OCI-LY7 (cell line): ENCODE measurements at regions not wholly inside any gene's neighbourhood (a gene's known extent, or its start where the extent isn't known, plus 50 kb on each side); places are given as distances from the start of the nearest gene placed in this dataset.
A peak's percentile ranks its signal among the peaks of the same experiment; 100 is the strongest.
"Not testable (repeated sequence)": the region's sequence is repeated elsewhere in the genome, so short reads cannot be mapped to it uniquely, and the experiment has no call there.

Experiments
- BruUV-seq: library from RNA; stranded (reverse); fragments of 400-500 nt; replicated peaks from 2 replicates; lab custom pipeline; 2021; lab: Mats Ljungman, UMichigan
- CTCF ChIA-PET: fragments of 300-600 bp; sonication (Branson Sonifier 250); formaldehyde crosslinking; loops from one replicate; lab custom pipeline; 2022; ENCODE audit warnings: antibody characterized with exemption; ENCODE audit not compliant: unreplicated experiment; lab: Charles Lee
- POLR2A ChIA-PET: fragments of 300-600 bp; sonication (Branson Sonifier 250); formaldehyde crosslinking; loops from one replicate; lab custom pipeline; 2022; ENCODE audit warnings: antibody characterized with exemption; lab: Charles Lee
- DNase-seq: peaks from one replicate; pipeline ENCODE4 v3.0.0-alpha.2; 2015; ENCODE audit warnings: low spot score
- H2AFZ ChIP-seq: fragments of 200-600 bp; sonication (generic), shearing (Covaris generic); 2 replicates; pipeline ENCODE4 v1.6.1; 2014; ENCODE audit warnings: mild to moderate bottlenecking, antibody characterized with exemption, low read length, moderate library complexity
- H3K27ac ChIP-seq: fragments of 200-600 bp; sonication (generic); 2 replicates; pipeline ENCODE4 v1.5.1; 2014; ENCODE audit warnings: mixed run types, low read depth, mild to moderate bottlenecking, moderate library complexity, low read length, inconsistent platforms; ENCODE audit not compliant: poor library complexity, severe bottlenecking
- H3K36me3 ChIP-seq: fragments of 200-600 bp; sonication (generic); 2 replicates; pipeline ENCODE4 v1.6.1; 2014; ENCODE audit warnings: mild to moderate bottlenecking, antibody characterized with exemption, low read length, moderate library complexity, mixed read lengths; ENCODE audit not compliant: insufficient read depth
- H3K4me1 ChIP-seq: fragments of 200-600 bp; sonication (generic); 2 replicates; pipeline ENCODE4 v1.5.1; 2014; ENCODE audit warnings: mild to moderate bottlenecking, low read length; ENCODE audit not compliant: insufficient read depth, poor library complexity, severe bottlenecking
- H3K4me2 ChIP-seq: fragments of 200-600 bp; sonication (generic); 2 replicates; pipeline ENCODE4 v1.6.1; 2014; ENCODE audit warnings: mild to moderate bottlenecking, low read length
- H3K4me3 ChIP-seq: fragments of 200-600 bp; sonication (generic); 2 replicates; pipeline ENCODE4 v1.5.1; 2014; ENCODE audit warnings: mild to moderate bottlenecking, low read depth, low read length; ENCODE audit not compliant: poor library complexity, severe bottlenecking
- H3K79me2 ChIP-seq: fragments of 200-600 bp; sonication (generic); 2 replicates; pipeline ENCODE4 v1.6.1; 2016; ENCODE audit warnings: low read depth, mild to moderate bottlenecking, low read length, moderate library complexity, mixed read lengths; ENCODE audit not compliant: insufficient read depth
- H3K9me2 ChIP-seq: fragments of 200-600 bp; sonication (generic); 2 replicates; pipeline ENCODE4 v1.6.1; 2016; ENCODE audit warnings: mild to moderate bottlenecking, low read length, mixed read lengths; ENCODE audit not compliant: insufficient read depth
- H3K9me3 ChIP-seq: fragments of 200-600 bp; sonication (generic); 2 replicates; pipeline ENCODE4 v1.6.1; 2014; ENCODE audit warnings: mild to moderate bottlenecking, mixed run types, low read length, mixed read lengths
- H4K20me1 ChIP-seq: fragments of 200-600 bp; sonication (generic); 2 replicates; pipeline ENCODE4 v1.6.1; 2014; ENCODE audit warnings: mild to moderate bottlenecking, antibody characterized with exemption, low read length, moderate library complexity, mixed read lengths; ENCODE audit not compliant: insufficient read depth
- EZH2phosphoT487 ChIP-seq: fragments of 200-600 bp; sonication (generic); IDR thresholded peaks from 2 replicates; pipeline ENCODE4 v1.6.1; 2018; ENCODE audit warnings: low read depth, borderline replicate concordance, mild to moderate bottlenecking, mixed run types, antibody characterized with exemption, low read length, moderate library complexity, mixed read lengths
- intact Hi-C: fragments of 100-400 bp; cut with micrococcal nuclease; formaldehyde crosslinking; loops from one replicate; pipeline ENCODE4 v1.10.0; 2022; ENCODE audit not compliant: unreplicated experiment
- TF ChIP-seq, protein P1 (sequence below): fragments of 200-600 bp; sonication (generic); conservative IDR thresholded peaks from 2 replicates; pipeline ENCODE4 v1.5.1; 2014; ENCODE audit warnings: mild to moderate bottlenecking, antibody characterized with exemption, low read length, moderate library complexity, mixed read lengths

DNA sequence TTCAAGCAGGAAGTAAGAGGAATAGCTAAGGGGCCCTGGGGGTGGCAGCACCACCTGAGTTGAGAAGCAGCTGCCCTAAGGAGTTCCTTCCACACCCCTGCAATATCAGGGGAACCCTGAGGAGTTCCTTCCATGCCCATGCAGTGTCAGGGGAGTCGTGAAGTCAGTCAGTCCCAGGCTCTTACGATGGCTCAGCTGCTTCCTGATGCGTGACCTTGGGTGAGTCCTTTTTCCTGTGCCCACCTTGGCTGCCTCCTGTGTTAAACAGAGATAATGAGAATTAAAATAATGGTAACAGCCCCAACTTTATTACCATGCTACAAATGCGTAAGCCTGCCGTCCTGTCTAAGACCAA is 181.1 kb downstream of the MIAT start:
- intact Hi-C loops: no loop called here
- Histone ChIP-seq H2AFZ (no peak overlapping the region), H3K4me3 (no peak overlapping the region), H3K79me2 (no peaks in the 10 kb centered on the region), H3K9me2 (no peaks in the 10 kb centered on the region), H4K20me1 (no peaks in the 10 kb centered on the region), H3K9me3 (no peaks in the 10 kb centered on the region), H3K4me1 (no peaks in the 10 kb centered on the region), H3K4me2 (no peak overlapping the region), H3K27ac (no peak overlapping the region), H3K36me3 (no peaks in the 10 kb centered on the region)
- CTCF ChIA-PET: no interaction called here
- no peak for DNase-seq
- POLR2A ChIA-PET: no interaction called here
- BruUV-seq: no TSS peak
- TF ChIP-seq, protein P1, sequence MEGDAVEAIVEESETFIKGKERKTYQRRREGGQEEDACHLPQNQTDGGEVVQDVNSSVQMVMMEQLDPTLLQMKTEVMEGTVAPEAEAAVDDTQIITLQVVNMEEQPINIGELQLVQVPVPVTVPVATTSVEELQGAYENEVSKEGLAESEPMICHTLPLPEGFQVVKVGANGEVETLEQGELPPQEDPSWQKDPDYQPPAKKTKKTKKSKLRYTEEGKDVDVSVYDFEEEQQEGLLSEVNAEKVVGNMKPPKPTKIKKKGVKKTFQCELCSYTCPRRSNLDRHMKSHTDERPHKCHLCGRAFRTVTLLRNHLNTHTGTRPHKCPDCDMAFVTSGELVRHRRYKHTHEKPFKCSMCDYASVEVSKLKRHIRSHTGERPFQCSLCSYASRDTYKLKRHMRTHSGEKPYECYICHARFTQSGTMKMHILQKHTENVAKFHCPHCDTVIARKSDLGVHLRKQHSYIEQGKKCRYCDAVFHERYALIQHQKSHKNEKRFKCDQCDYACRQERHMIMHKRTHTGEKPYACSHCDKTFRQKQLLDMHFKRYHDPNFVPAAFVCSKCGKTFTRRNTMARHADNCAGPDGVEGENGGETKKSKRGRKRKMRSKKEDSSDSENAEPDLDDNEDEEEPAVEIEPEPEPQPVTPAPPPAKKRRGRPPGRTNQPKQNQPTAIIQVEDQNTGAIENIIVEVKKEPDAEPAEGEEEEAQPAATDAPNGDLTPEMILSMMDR: 0 out of 2 replicates have a peak, but pooled peaks have one; percentile 13
- no peak for TF ChIP-seq EZH2phosphoT487

DNA sequence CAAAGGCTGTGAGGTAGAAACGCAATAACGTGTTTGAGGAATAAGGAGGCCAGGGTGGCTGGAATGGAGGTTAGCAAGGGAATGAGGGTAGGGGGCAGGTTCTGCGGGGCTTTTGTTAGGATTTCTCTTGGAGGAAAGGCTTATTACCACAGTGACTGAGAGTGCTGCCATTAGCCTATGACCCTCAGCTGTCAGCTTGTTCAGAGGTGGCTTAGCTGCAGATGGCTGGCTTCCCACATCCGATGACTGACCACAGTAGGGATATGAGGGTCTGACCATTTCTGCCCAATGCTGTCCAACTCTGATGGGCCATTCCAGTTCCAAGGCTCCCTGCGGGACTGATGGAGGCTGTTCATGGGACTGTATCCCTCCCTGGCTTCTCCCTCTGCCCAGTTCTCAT is 181.8 kb downstream of the MIAT start:
- ChIA-PET CTCF (no interaction called here), POLR2A (no interaction called here)
- Histone ChIP-seq H3K36me3 (no peaks in the 10 kb centered on the region), H3K9me3 (no peaks in the 10 kb centered on the region), H3K4me2 (no peak overlapping the region), H2AFZ (no peak overlapping the region), H3K27ac (no peak overlapping the region), H3K79me2 (no peaks in the 10 kb centered on the region), H3K4me1 (no peaks in the 10 kb centered on the region), H3K9me2 (no peaks in the 10 kb centered on the region), H3K4me3 (no peak overlapping the region), H4K20me1 (no peaks in the 10 kb centered on the region)
- no TSS peak for BruUV-seq
- intact Hi-C loops: no loop called here
- DNase-seq: no peak
- no peak for TF ChIP-seq EZH2phosphoT487
- TF ChIP-seq, protein P1: no peak

DNA sequence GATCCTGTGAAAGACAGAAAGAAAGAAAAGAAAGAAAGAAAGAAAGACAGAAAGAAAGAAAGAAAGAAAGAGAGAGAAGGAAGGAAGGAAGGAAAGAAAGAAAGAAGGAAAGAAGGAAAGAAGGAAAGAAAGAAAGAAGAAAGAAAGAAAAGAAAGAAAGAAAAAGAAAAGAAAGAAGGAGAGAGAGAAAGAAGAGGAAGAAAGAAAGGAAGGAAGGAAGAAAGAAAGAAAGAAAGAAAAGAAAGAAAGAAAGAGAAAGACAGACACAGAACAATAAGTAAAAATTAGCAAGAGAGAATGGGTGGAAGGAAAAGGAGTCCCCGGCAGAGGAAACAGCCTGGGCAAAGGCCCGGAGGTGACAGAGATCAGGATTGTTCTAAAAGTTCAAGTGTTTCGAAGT is 183.4 kb downstream of the MIAT start:
- H3K27ac ChIP-seq, POLR2A ChIA-PET, H4K20me1 ChIP-seq, H3K4me2 ChIP-seq, BruUV-seq, H3K9me2 ChIP-seq, CTCF ChIA-PET, intact Hi-C loops, H3K79me2 ChIP-seq, H3K9me3 ChIP-seq, DNase-seq, H3K36me3 ChIP-seq, H2AFZ ChIP-seq, H3K4me1 ChIP-seq, H3K4me3 ChIP-seq: not testable (repeated sequence)
